RWPE1 (cell line): ENCODE measurements at regions not wholly inside any gene's neighbourhood (a gene's known extent, or its start where the extent isn't known, plus 50 kb on each side); places are given as distances from the start of the nearest gene placed in this dataset.

Experiments used
- CTCF ChIA-PET: fragments of 350-600 bp; sonication (Branson Sonifier 250); formaldehyde crosslinking; extraction: SDS; loops from one replicate; lab custom pipeline; 2021; lab: Yijun Ruan, JAX
- POLR2A ChIA-PET: fragments of 400-600 bp; formaldehyde crosslinking; extraction: SDS; loops from one replicate; lab custom pipeline; 2020; ENCODE audit warnings: antibody characterized with exemption; ENCODE audit not compliant: low non-redundant PET; lab: Yijun Ruan, JAX
- DNase-seq: peaks from one replicate; pipeline ENCODE4 v3.0.0; 2012; ENCODE audit warnings: low spot score
- H3K27ac ChIP-seq: fragments of 450-650 bp; 2 replicates; pipeline ENCODE4 v1.5.1; 2017
- CTCF ChIP-seq: fragments of 450-650 bp; conservative IDR thresholded peaks from 2 replicates; pipeline ENCODE4 v1.5.1; 2017; ENCODE audit warnings: low read depth, mild to moderate bottlenecking

GRCh38 chr4:52367282-52367830 lies 291.7 kb downstream of the USP46 start:
- TF ChIP-seq CTCF, result no peak
- POLR2A ChIA-PET, result no interaction called here
- CTCF ChIA-PET, result no interaction called here

GRCh38 chr4:52368895-52369294 lies 290.2 kb downstream of the USP46 start:
- H3K27ac ChIP-seq, result no peak overlapping the region
- no peak for DNase-seq
- ChIA-PET POLR2A (no interaction called here), CTCF (no interaction called here)
- no peak for TF ChIP-seq CTCF

More at GRCh38 chr4:52367282-52367830, 291.7 kb downstream of the USP46 start:
- no peak for DNase-seq
- H3K27ac ChIP-seq, result no peak overlapping the region

- no peak for TF ChIP-seq CTCF
- DNase-seq, result no peak
- POLR2A ChIA-PET, result no interaction called here
- CTCF ChIA-PET, result no interaction called here
- no peak overlapping the region for H3K27ac ChIP-seq
Measured at GRCh38 chr4:52369649-52370048, 289.5 kb downstream of the USP46 start.

GRCh38 chr4:52370576-52370975 lies 288.5 kb downstream of the USP46 start:
- ChIA-PET POLR2A (no interaction called here), CTCF (no interaction called here)
- TF ChIP-seq CTCF, result no peak
- no peak for DNase-seq
- H3K27ac ChIP-seq, result no peak overlapping the region

- POLR2A ChIA-PET, result no interaction called here
- no peak for TF ChIP-seq CTCF
- DNase-seq, result no peak
- CTCF ChIA-PET, result no interaction called here
- H3K27ac ChIP-seq, result no peak overlapping the region
Measured at GRCh38 chr4:52371841-52372240, 287.3 kb downstream of the USP46 start.

GRCh38 chr4:52372269-52372668 lies 286.8 kb downstream of the USP46 start:
- CTCF ChIA-PET, result no interaction called here
- no peak for TF ChIP-seq CTCF

GRCh38 chr4:52372747-52373146 lies 286.4 kb downstream of the USP46 start:
- H3K27ac ChIP-seq, result no peak overlapping the region
- DNase-seq, result no peak
- CTCF ChIA-PET, result no interaction called here
- POLR2A ChIA-PET, result no interaction called here
- no peak for TF ChIP-seq CTCF

More at GRCh38 chr4:52372269-52372668, 286.8 kb downstream of the USP46 start:
- H3K27ac ChIP-seq, result no peak overlapping the region
- POLR2A ChIA-PET, result no interaction called here
- no peak for DNase-seq
